Stomach (tissue), 8 donors: ENCODE measurements at regions not wholly inside any gene's neighbourhood (a gene's known extent, or its start where the extent isn't known, plus 50 kb on each side); places are given as distances from the start of the nearest gene placed in this dataset.
"Not testable (repeated sequence)": the region's sequence is repeated elsewhere in the genome, so short reads cannot be mapped to it uniquely, and the experiment has no call there.

Source experiments
- DNase-seq, 2 donors: peaks; one replicate each; pipeline versions ENCODE4 v3.0.0 to v3.0.0-alpha.2; 2013 to 2019
- H3K27ac ChIP-seq, 5 donors: fragments of 200-600 bp in 4 of 5; sonication (generic) in 4 of 5; one replicate each; pipeline ENCODE4 v1.5.1; 2013 to 2019; ENCODE audit warnings: mild to moderate bottlenecking in 1 of 5, moderate library complexity in 1 of 5
- H3K27me3 ChIP-seq, 3 donors: fragments of 200-600 bp; sonication (generic); one replicate each; pipeline ENCODE4 v1.5.1; 2017 to 2019; ENCODE audit warnings: mixed run types in 1 of 3
- H3K36me3 ChIP-seq, 4 donors: fragments of 200-600 bp; sonication (generic); 1 replicate in 3 of 4; 2 replicates in 1 of 4; pipeline ENCODE4 v1.5.1; 2016 to 2019
- H3K4me1 ChIP-seq, 4 donors: fragments of 200-600 bp; sonication (generic); one replicate each; pipeline ENCODE4 v1.5.1; 2016 to 2019
- H3K4me3 ChIP-seq, 4 donors: fragments of 200-600 bp; sonication (generic) in 3 of 4; one replicate each; pipeline ENCODE4 v1.5.1; 2016 to 2019; ENCODE audit warnings: mild to moderate bottlenecking in 1 of 4
- H3K9me3 ChIP-seq, 4 donors: fragments of 200-600 bp; sonication (generic); one replicate each; pipeline ENCODE4 v1.5.1; 2016 to 2019
- EP300 ChIP-seq: sonication (generic); formaldehyde crosslinking; IDR thresholded peaks from one replicate; pipeline ENCODE4 v1.6.1; 2017; ENCODE audit warnings: antibody characterized with exemption
- POLR2A ChIP-seq, 4 donors: fragments of 450-650 bp; IDR thresholded peaks; one replicate each; pipeline ENCODE4 v1.6.1; 2016; ENCODE audit warnings: antibody characterized with exemption in 4 of 4, control low read depth in 2 of 4, mild to moderate bottlenecking in 1 of 4, moderate library complexity in 1 of 4
- POLR2AphosphoS5 ChIP-seq, 3 donors: sonication (generic); formaldehyde crosslinking; IDR thresholded peaks; one replicate each; pipeline ENCODE4 v1.6.1; 2016; ENCODE audit warnings: antibody characterized with exemption in 3 of 3
- WGBS, 5 donors: extraction: QIAGEN DNeasy Blood & Tissue Kit in 3 of 5; methylation state at CpG; one replicate each; pipeline versions ENCODE4 v1.1.5 to v1.1.7; 2013 to 2018; 5-methylcytosine and 5-hydroxymethylcytosine counted together
- intact Hi-C: fragments of 100-400 bp; cut with DNase I; formaldehyde crosslinking; loops from one replicate; pipeline ENCODE4 v1.15.1; 2023; ENCODE audit warnings: low total_unique reads
- TF ChIP-seq, protein P1 (sequence below), 7 experiments: fragments of 450-650 bp in 4 of 7; fragments of 200-600 bp in 3 of 7; sonication (generic) in 3 of 7; IDR thresholded peaks; one replicate each; pipeline ENCODE4 v1.5.1; 2016 to 2019; ENCODE audit warnings: antibody characterized with exemption in 7 of 7, control low read depth in 2 of 7, mild to moderate bottlenecking in 1 of 7
- donor health status: healthy with polysubstance abuse.
- donor health status: Bipolar disorder and iron deficiency.
- donor health status: healthy.

GRCh38 chr2:226461981-226462380, 337.6 kb downstream of the IRS1 start:
- intact Hi-C loops = no loop called here
- TF ChIP-seq POLR2A (IDR thresholded peaks at IDR 0.05) = no peak
- TF ChIP-seq, protein P1, sequence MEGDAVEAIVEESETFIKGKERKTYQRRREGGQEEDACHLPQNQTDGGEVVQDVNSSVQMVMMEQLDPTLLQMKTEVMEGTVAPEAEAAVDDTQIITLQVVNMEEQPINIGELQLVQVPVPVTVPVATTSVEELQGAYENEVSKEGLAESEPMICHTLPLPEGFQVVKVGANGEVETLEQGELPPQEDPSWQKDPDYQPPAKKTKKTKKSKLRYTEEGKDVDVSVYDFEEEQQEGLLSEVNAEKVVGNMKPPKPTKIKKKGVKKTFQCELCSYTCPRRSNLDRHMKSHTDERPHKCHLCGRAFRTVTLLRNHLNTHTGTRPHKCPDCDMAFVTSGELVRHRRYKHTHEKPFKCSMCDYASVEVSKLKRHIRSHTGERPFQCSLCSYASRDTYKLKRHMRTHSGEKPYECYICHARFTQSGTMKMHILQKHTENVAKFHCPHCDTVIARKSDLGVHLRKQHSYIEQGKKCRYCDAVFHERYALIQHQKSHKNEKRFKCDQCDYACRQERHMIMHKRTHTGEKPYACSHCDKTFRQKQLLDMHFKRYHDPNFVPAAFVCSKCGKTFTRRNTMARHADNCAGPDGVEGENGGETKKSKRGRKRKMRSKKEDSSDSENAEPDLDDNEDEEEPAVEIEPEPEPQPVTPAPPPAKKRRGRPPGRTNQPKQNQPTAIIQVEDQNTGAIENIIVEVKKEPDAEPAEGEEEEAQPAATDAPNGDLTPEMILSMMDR (IDR thresholded peaks at IDR 0.05) = no peak
- no peak for TF ChIP-seq POLR2AphosphoS5 (IDR thresholded peaks at IDR 0.05)
- TF ChIP-seq EP300 = no peak
- Histone ChIP-seq H3K27ac (no peak overlapping the region), H3K9me3 (no peaks in the 10 kb centered on the region), H3K36me3 (no peaks in the 10 kb centered on the region), H3K4me3 (no peak overlapping the region), H3K4me1 (no peaks in the 10 kb centered on the region), H3K27me3 (no peaks in the 10 kb centered on the region)
- 63 to 87% (median 68%) methylated on average over 4 of the region's 4 CpGs for WGBS, 5 donors
- no peak for DNase-seq

- H3K4me3 ChIP-seq, DNase-seq, H3K36me3 ChIP-seq, H3K27ac ChIP-seq, intact Hi-C loops, H3K4me1 ChIP-seq, H3K27me3 ChIP-seq: not testable (repeated sequence)
- 78 to 92% (median 90%) methylated on average over 1 of the region's 1 CpG for WGBS, 5 donors
- H3K9me3 ChIP-seq = peaks cover 0 to 24% (median 5%) of the 10 kb centered on the region in 4 donors
Measured at GRCh38 chr2:226456144-226456543, 343.5 kb downstream of the IRS1 start.

GRCh38 chr2:226452768-226453167, 346.9 kb downstream of the IRS1 start:
- H3K27ac ChIP-seq = no peak overlapping the region
- DNase-seq = no peak
- intact Hi-C loops = no loop called here
- H3K36me3 ChIP-seq = no peaks in the 10 kb centered on the region
- no peak overlapping the region for H3K4me3 ChIP-seq
- H3K4me1 ChIP-seq = peaks cover 0 to 6% (median 2%) of the 10 kb centered on the region in 4 donors
- no peaks in the 10 kb centered on the region for H3K27me3 ChIP-seq
- 71 to 97% (median 93%) methylated on average over 2 of the region's 2 CpGs for WGBS, 5 donors
- TF ChIP-seq EP300 = no peak
- no peak for TF ChIP-seq POLR2AphosphoS5 (IDR thresholded peaks at IDR 0.05)
- TF ChIP-seq, protein P1 (IDR thresholded peaks at IDR 0.05) = no peak
- no peak for TF ChIP-seq POLR2A (IDR thresholded peaks at IDR 0.05)
- peaks cover 0 to 24% (median 5%) of the 10 kb centered on the region in 4 donors for H3K9me3 ChIP-seq

DNA sequence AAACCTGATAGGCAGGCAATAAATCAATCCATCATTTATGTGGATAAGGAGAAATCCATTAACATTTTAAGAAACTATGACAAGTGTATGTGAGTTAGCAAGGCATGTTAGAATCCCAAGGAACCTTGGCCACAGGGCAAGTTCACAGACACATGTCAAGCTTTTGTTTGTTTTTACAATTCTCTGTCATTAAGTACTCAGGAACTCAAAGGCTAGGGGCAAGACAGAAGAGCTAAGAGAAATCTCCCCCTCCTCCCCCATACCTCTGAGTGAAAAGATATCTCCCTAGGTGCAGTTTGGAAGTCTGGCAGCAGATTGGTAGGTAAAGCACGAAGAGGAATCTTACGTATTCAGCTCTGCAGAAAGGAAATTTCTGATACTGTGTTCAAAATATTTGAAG, 348.1 kb downstream of the IRS1 start:
- WGBS, 5 donors = 84 to 95% (median 90%) methylated on average over 2 of the region's 2 CpGs
- no peak overlapping the region for H3K27ac ChIP-seq
- no peak for DNase-seq
- no peaks in the 10 kb centered on the region for H3K36me3 ChIP-seq
- H3K27me3 ChIP-seq = no peaks in the 10 kb centered on the region
- H3K9me3 ChIP-seq = peaks cover 0 to 24% (median 5%) of the 10 kb centered on the region in 4 donors
- no peak for TF ChIP-seq POLR2AphosphoS5 (IDR thresholded peaks at IDR 0.05)
- TF ChIP-seq, protein P1 (IDR thresholded peaks at IDR 0.05) = no peak
- TF ChIP-seq POLR2A (IDR thresholded peaks at IDR 0.05) = no peak
- TF ChIP-seq EP300 = no peak
- H3K4me1 ChIP-seq = peaks cover 0 to 18% (median 8%) of the 10 kb centered on the region in 4 donors
- intact Hi-C loops = no loop called here
- no peak overlapping the region for H3K4me3 ChIP-seq

DNA sequence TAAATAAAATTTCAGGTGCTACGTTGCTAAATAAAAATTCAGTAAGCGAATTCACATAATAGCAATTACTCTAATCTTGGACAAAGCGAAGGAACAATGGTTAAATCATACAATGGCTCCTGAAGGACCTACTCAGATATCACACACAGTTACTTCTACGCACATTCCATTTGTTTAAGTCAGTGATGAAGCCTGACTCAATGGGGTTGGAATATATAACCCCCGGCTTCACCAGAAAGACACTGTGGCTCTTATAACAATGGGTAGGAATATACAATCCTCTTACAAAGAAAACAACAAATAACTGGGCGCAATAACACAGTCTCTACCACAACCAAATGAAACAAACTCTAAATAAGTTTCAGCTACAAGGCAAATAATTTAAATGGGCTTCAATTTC, 349.5 kb downstream of the IRS1 start:
- DNase-seq = no peak
- intact Hi-C loops = no loop called here
- Histone ChIP-seq H3K36me3 (no peaks in the 10 kb centered on the region), H3K27ac (no peak overlapping the region), H3K9me3 (peaks cover 0 to 24% (median 5%) of the 10 kb centered on the region in 4 donors), H3K27me3 (no peaks in the 10 kb centered on the region), H3K4me1 (peaks cover 0 to 26% (median 15%) of the 10 kb centered on the region in 4 donors), H3K4me3 (no peak overlapping the region)
- WGBS, 5 donors = 88 to 95% (median 94%) methylated on average over 6 of the region's 6 CpGs
- TF ChIP-seq, protein P1 (IDR thresholded peaks at IDR 0.05) = no peak
- TF ChIP-seq POLR2AphosphoS5 (IDR thresholded peaks at IDR 0.05) (no peak), EP300 (no peak), POLR2A (IDR thresholded peaks at IDR 0.05) (no peak)
